Suprapubic skin (tissue), 4 donors: ENCODE measurements at regions not wholly inside any gene's neighbourhood (a gene's known extent, or its start where the extent isn't known, plus 50 kb on each side); places are given as distances from the start of the nearest gene placed in this dataset.
A peak's percentile ranks its signal among the peaks of the same experiment; 100 is the strongest.

Experiments
- DNase-seq, 2 donors: peaks; one replicate each; pipeline ENCODE4 v3.0.0-alpha.2; 2019; ENCODE audit warnings: low spot score in 2 of 2
- H3K27ac ChIP-seq: fragments of 200-600 bp; sonication (generic); one replicate; pipeline ENCODE4 v1.5.1; 2019
- H3K27me3 ChIP-seq: fragments of 200-600 bp; sonication (generic); one replicate; pipeline ENCODE4 v1.5.1; 2019
- H3K36me3 ChIP-seq: fragments of 200-600 bp; sonication (generic); one replicate; pipeline ENCODE4 v1.5.1; 2019
- H3K4me1 ChIP-seq: fragments of 200-600 bp; sonication (generic); one replicate; pipeline ENCODE4 v1.5.1; 2019
- H3K4me3 ChIP-seq: fragments of 200-600 bp; sonication (generic); one replicate; pipeline ENCODE4 v1.5.1; 2019; ENCODE audit warnings: mild to moderate bottlenecking
- H3K9me3 ChIP-seq: fragments of 200-600 bp; sonication (generic); one replicate; pipeline ENCODE4 v1.5.1; 2019
- CTCF ChIP-seq, 2 donors: fragments of 200-600 bp in 1 of 2; fragments of 450-650 bp in 1 of 2; sonication (generic) in 1 of 2; IDR thresholded peaks; one replicate each; pipeline ENCODE4 v1.5.1; 2016 to 2019; ENCODE audit warnings: antibody characterized with exemption in 2 of 2, mild to moderate bottlenecking in 1 of 2, moderate library complexity in 1 of 2
- EP300 ChIP-seq: sonication (generic); formaldehyde crosslinking; IDR thresholded peaks from one replicate; pipeline ENCODE4 v1.6.1; 2017; ENCODE audit warnings: antibody characterized with exemption
- POLR2A ChIP-seq, 2 donors: fragments of 450-650 bp; IDR thresholded peaks; one replicate each; pipeline ENCODE4 v1.6.1; 2017; ENCODE audit warnings: antibody characterized with exemption in 2 of 2, mild to moderate bottlenecking in 2 of 2, moderate library complexity in 2 of 2
- POLR2AphosphoS5 ChIP-seq, 3 donors: sonication (generic); formaldehyde crosslinking; IDR thresholded peaks; one replicate each; pipeline ENCODE4 v1.6.1; 2017; ENCODE audit warnings: antibody characterized with exemption in 3 of 3
- WGBS: methylation state at CpG from one replicate; pipeline ENCODE4 v1.1.5; 2018; 5-methylcytosine and 5-hydroxymethylcytosine counted together

- WGBS: 81% methylated on average over 7 of the region's 7 CpGs
- H3K4me3 ChIP-seq: no peak overlapping the region
- H3K4me1 ChIP-seq: no peaks in the 10 kb centered on the region
- H3K36me3 ChIP-seq: no peaks in the 10 kb centered on the region
- no peak overlapping the region for H3K27ac ChIP-seq
- no peak for TF ChIP-seq POLR2AphosphoS5 (IDR thresholded peaks at IDR 0.05)
- TF ChIP-seq CTCF (IDR thresholded peaks at IDR 0.05): no peak
- TF ChIP-seq POLR2A (IDR thresholded peaks at IDR 0.05): no peak
- no peak for TF ChIP-seq EP300
- H3K9me3 ChIP-seq: no peaks in the 10 kb centered on the region
- no peaks in the 10 kb centered on the region for H3K27me3 ChIP-seq
- no peak for DNase-seq
These were observed 191.9 kb upstream of the DDI1 start for GRCh38 chr11:103844327-103845215.

GRCh38 chr11:103845331-103845730, 191.1 kb upstream of the DDI1 start:
- no peak for TF ChIP-seq POLR2A (IDR thresholded peaks at IDR 0.05)
- TF ChIP-seq POLR2AphosphoS5 (IDR thresholded peaks at IDR 0.05): no peak
- no peak for TF ChIP-seq EP300
- TF ChIP-seq CTCF (IDR thresholded peaks at IDR 0.05): no peak
- Histone ChIP-seq H3K27me3 (no peaks in the 10 kb centered on the region), H3K4me3 (no peak overlapping the region), H3K9me3 (no peaks in the 10 kb centered on the region), H3K4me1 (no peaks in the 10 kb centered on the region), H3K27ac (no peak overlapping the region), H3K36me3 (no peaks in the 10 kb centered on the region)
- no peak for DNase-seq
- 84% methylated on average over 1 of the region's 1 CpG for WGBS

GRCh38 chr11:103848686-103849085, 187.8 kb upstream of the DDI1 start:
- DNase-seq: no peak
- H3K4me1 ChIP-seq: peaks cover 5% of the 10 kb centered on the region
- no peaks in the 10 kb centered on the region for H3K36me3 ChIP-seq
- H3K9me3 ChIP-seq: no peaks in the 10 kb centered on the region
- no peak for TF ChIP-seq EP300
- TF ChIP-seq CTCF (IDR thresholded peaks at IDR 0.05): no peak
- TF ChIP-seq POLR2A (IDR thresholded peaks at IDR 0.05): no peak
- TF ChIP-seq POLR2AphosphoS5 (IDR thresholded peaks at IDR 0.05): no peak
- no peak overlapping the region for H3K27ac ChIP-seq
- no peaks in the 10 kb centered on the region for H3K27me3 ChIP-seq
- 89% methylated on average over 5 of the region's 5 CpGs for WGBS
- no peak overlapping the region for H3K4me3 ChIP-seq

- TF ChIP-seq EP300 (no peak), CTCF (IDR thresholded peaks at IDR 0.05) (no peak), POLR2AphosphoS5 (IDR thresholded peaks at IDR 0.05) (no peak), POLR2A (IDR thresholded peaks at IDR 0.05) (no peak)
- Histone ChIP-seq H3K27me3 (no peaks in the 10 kb centered on the region), H3K27ac (no peak overlapping the region), H3K4me3 (no peak overlapping the region), H3K4me1 (peaks cover 5% of the 10 kb centered on the region), H3K36me3 (no peaks in the 10 kb centered on the region), H3K9me3 (no peaks in the 10 kb centered on the region)
- DNase-seq: no peak
- WGBS: 37% methylated on average over 3 of the region's 3 CpGs
These were observed 187.1 kb upstream of the DDI1 start for GRCh38 chr11:103849366-103849765.

GRCh38 chr11:103850419-103851165, 185.8 kb upstream of the DDI1 start:
- no peaks in the 10 kb centered on the region for H3K36me3 ChIP-seq
- DNase-seq: no peak
- peak overlapping the region; percentile 34 for H3K27ac ChIP-seq
- no peaks in the 10 kb centered on the region for H3K9me3 ChIP-seq
- 66% methylated on average over 6 of the region's 6 CpGs for WGBS
- peaks cover 5% of the 10 kb centered on the region for H3K4me1 ChIP-seq
- no peak for TF ChIP-seq CTCF (IDR thresholded peaks at IDR 0.05)
- no peak overlapping the region for H3K4me3 ChIP-seq
- no peaks in the 10 kb centered on the region for H3K27me3 ChIP-seq
